ENCODE measurements at regions not wholly inside any gene's neighbourhood (a gene's known extent, or its start where the extent isn't known, plus 50 kb on each side); places are given as distances from the start of the nearest gene placed in this dataset.

DNA sequence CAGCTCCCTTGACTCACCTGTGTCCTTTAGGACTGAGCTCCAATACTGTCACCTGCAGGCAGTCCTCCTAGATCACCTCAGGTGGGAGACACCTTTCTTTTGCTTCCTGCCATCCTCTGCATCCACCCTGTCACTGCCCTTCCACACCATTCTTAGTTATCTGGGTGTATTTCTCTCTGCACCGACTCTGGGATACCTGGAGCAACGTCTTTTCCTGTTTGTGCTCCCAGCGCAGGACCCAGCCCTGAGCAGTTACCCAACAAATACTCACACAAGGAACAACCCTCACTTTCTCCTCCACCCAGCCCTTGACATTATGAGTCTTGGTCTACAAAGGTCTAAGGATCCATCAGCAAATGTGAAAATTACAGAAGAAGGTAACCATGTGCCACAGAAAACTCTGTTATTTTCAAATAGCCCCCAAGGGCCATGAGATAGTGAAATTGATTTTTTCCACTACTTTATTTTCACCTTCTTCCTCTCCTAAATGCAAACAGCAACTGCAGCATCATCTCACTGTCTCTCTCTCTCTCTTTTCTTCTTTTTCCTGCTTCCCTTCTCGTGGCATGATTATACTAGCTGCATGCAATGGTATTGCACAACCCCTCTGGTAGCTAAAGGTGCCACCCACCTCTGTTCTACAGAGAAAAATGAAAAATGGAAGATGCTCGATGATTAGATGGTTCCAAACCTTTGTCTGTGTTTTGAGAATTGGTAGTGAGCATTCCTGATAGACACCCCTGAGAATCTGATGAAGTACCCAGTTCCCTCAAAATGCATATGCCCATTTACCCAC, 89.0 kb downstream of the MIS18A start:
- no peaks in the 10 kb centered on the region for H3K9me3 ChIP-seq (ENCODE audit: low read length)
- Mint-ChIP-seq H3K36me3 (peaks cover 0 to 1% (median 0%) of the 10 kb centered on the region in 3 donors), H3K4me1 (no peaks in the 10 kb centered on the region), H3K4me3 (no peak overlapping the region), H3K27me3 (peaks cover 12 to 32% of the 10 kb centered on the region in 2 donors), H3K9me3 (no peaks in the 10 kb centered on the region), H3K27ac (no peak overlapping the region)
- CTCF ChIA-PET = no interaction called here
- no peaks in the 10 kb centered on the region for H3K36me3 ChIP-seq (ENCODE audit: insufficient read depth, low read length)
- no peaks in the 10 kb centered on the region for H3K4me1 ChIP-seq (ENCODE audit: insufficient read depth, low read length)
- no peaks in the 10 kb centered on the region for H3K27me3 ChIP-seq (ENCODE audit: insufficient read depth, low read length, poor library complexity, severe bottlenecking)
- no peak for DNase-seq
- POLR2A ChIA-PET = no interaction called here
- no peak overlapping the region for H3K4me3 ChIP-seq (ENCODE audit: low read length)
- H3K27ac ChIP-seq (ENCODE audit: low read depth, low read length) = no peak overlapping the region

DNA sequence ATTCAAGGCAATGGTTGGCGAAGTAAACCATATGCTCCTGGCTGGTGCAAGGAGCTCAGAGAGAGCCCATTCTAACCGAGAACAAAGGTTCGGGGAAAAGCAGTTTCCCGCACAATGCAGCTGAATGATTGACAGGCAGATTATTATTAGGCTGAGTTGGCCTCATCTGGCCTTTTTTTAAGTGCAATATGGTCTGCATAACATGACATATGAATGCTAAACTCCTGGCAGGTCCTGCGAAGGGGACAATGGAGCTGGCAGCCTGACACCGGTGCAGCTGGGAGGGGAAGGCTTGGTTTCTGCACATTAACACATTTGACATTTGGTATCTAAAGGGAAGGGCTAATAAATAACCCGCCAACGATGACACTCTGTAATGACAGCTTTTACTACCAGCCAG, 92.0 kb downstream of the MIS18A start:
- H3K9me3 Mint-ChIP-seq = no peaks in the 10 kb centered on the region
- H3K27ac Mint-ChIP-seq = no peak overlapping the region
- H3K4me1 ChIP-seq (ENCODE audit: insufficient read depth, low read length) = no peaks in the 10 kb centered on the region
- peaks cover 10 to 27% of the 10 kb centered on the region in 2 donors for H3K27me3 Mint-ChIP-seq
- ChIA-PET CTCF (no interaction called here), POLR2A (no interaction called here)
- no peak overlapping the region for H3K4me3 ChIP-seq (ENCODE audit: low read length)
- peaks cover 0 to 1% (median 0%) of the 10 kb centered on the region in 3 donors for H3K36me3 Mint-ChIP-seq
- no peak overlapping the region for H3K27ac ChIP-seq (ENCODE audit: low read depth, low read length)
- no peaks in the 10 kb centered on the region for H3K4me1 Mint-ChIP-seq
- no peaks in the 10 kb centered on the region for H3K36me3 ChIP-seq (ENCODE audit: insufficient read depth, low read length)
- no peak for DNase-seq
- no peak overlapping the region for H3K4me3 Mint-ChIP-seq
- no peaks in the 10 kb centered on the region for H3K9me3 ChIP-seq (ENCODE audit: low read length)
- no peaks in the 10 kb centered on the region for H3K27me3 ChIP-seq (ENCODE audit: insufficient read depth, low read length, poor library complexity, severe bottlenecking)

DNA sequence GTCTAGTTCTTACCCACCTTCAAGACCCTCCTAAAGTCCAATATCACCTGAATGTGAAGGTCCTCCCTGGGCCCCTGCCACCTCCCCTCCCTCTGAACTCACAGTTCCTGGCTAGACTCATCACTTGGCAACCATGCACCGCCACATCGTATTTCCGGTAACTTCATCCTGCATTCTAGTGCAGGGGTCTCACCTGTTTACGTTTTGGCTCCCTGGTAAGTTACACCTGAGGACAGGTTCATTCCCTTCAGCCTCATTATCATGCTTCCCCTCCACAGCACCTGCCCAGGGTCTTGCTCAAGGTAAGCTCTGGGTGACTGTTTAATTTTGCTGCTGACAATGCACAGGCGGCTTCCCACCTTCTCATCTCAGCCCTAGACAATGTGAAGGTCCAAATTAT, 93.1 kb downstream of the MIS18A start:
- no peaks in the 10 kb centered on the region for H3K4me1 ChIP-seq (ENCODE audit: insufficient read depth, low read length)
- H3K27me3 ChIP-seq (ENCODE audit: insufficient read depth, low read length, poor library complexity, severe bottlenecking) = no peaks in the 10 kb centered on the region
- peaks cover 0 to 1% (median 0%) of the 10 kb centered on the region in 3 donors for H3K36me3 Mint-ChIP-seq
- H3K36me3 ChIP-seq (ENCODE audit: insufficient read depth, low read length) = no peaks in the 10 kb centered on the region
- no peak for DNase-seq
- no peaks in the 10 kb centered on the region for H3K9me3 ChIP-seq (ENCODE audit: low read length)
- H3K4me3 Mint-ChIP-seq = no peak overlapping the region
- H3K9me3 Mint-ChIP-seq = no peaks in the 10 kb centered on the region
- no peak overlapping the region for H3K27ac Mint-ChIP-seq
- H3K27ac ChIP-seq (ENCODE audit: low read depth, low read length) = no peak overlapping the region
- no peak overlapping the region for H3K4me3 ChIP-seq (ENCODE audit: low read length)
- H3K4me1 Mint-ChIP-seq = no peaks in the 10 kb centered on the region
- CTCF ChIA-PET = no interaction called here
- H3K27me3 Mint-ChIP-seq = peaks cover 10 to 24% of the 10 kb centered on the region in 2 donors
- POLR2A ChIA-PET = no interaction called here

DNA sequence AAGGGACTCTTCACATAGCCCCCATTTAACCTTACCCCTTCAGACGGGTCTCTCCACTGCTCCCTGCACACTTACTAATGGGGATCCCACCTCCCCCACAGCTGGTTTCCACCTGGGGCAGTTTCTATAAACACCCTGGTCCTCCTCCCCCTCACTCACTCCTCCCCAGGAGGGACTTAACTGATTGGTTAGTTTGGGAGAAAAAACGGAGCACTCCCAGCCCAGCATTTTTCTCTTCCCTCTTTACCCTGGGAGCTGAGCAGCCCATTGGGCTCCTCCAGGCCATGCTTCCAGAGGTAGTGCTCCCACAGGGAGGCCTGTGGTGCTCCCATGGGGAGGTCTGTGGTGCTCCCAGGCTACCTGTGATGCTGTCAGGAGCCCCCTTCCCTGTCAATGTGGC, 93.7 kb downstream of the MIS18A start:
- CTCF ChIA-PET = no interaction called here

DNA sequence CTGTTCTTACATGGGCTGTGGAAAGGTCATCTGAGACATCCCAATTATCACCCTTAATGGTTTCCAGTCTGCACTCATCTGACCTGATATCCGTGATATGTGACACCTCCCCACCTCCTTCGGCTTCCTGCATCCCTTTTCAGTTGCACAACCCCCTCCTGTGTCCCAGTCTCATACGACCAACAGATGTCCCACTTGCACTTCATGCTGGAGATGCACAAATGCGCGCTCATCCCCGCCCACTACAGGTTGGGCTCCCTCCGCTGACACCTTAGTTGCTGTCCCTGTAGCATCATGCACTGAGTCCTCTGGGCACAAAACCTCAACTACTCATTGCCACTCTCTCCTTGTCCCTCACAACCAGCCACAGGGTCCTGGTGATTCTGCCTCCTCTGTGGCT, 94.4 kb downstream of the MIS18A start:
- H3K36me3 ChIP-seq (ENCODE audit: insufficient read depth, low read length) = no peaks in the 10 kb centered on the region
- Mint-ChIP-seq H3K36me3 (peaks cover 0 to 1% (median 0%) of the 10 kb centered on the region in 3 donors), H3K27ac (peak overlapping the region in 1 of 8 donors; percentile 78), H3K4me1 (no peaks in the 10 kb centered on the region), H3K27me3 (peaks cover 11 to 24% of the 10 kb centered on the region in 2 donors), H3K4me3 (no peak overlapping the region), H3K9me3 (no peaks in the 10 kb centered on the region)
- H3K27me3 ChIP-seq (ENCODE audit: insufficient read depth, low read length, poor library complexity, severe bottlenecking) = no peaks in the 10 kb centered on the region
- H3K27ac ChIP-seq (ENCODE audit: low read depth, low read length) = no peak overlapping the region
- POLR2A ChIA-PET = no interaction called here
- no peak for DNase-seq
- no peaks in the 10 kb centered on the region for H3K4me1 ChIP-seq (ENCODE audit: insufficient read depth, low read length)
- no peak overlapping the region for H3K4me3 ChIP-seq (ENCODE audit: low read length)
- no peaks in the 10 kb centered on the region for H3K9me3 ChIP-seq (ENCODE audit: low read length)
- CTCF ChIA-PET = no interaction called here

More for the DNA sequence above, 93.7 kb downstream of the MIS18A start:
- H3K4me3 ChIP-seq (ENCODE audit: low read length) = no peak overlapping the region
- Mint-ChIP-seq H3K9me3 (no peaks in the 10 kb centered on the region), H3K27me3 (peaks cover 13 to 28% of the 10 kb centered on the region in 2 donors), H3K27ac (no peak overlapping the region), H3K4me3 (no peak overlapping the region), H3K36me3 (peaks cover 0 to 1% (median 0%) of the 10 kb centered on the region in 3 donors), H3K4me1 (no peaks in the 10 kb centered on the region)
- H3K4me1 ChIP-seq (ENCODE audit: insufficient read depth, low read length) = no peaks in the 10 kb centered on the region
- POLR2A ChIA-PET = no interaction called here
- H3K9me3 ChIP-seq (ENCODE audit: low read length) = no peaks in the 10 kb centered on the region
- DNase-seq = no peak
- no peaks in the 10 kb centered on the region for H3K36me3 ChIP-seq (ENCODE audit: insufficient read depth, low read length)
- no peak overlapping the region for H3K27ac ChIP-seq (ENCODE audit: low read depth, low read length)
- H3K27me3 ChIP-seq (ENCODE audit: insufficient read depth, low read length, poor library complexity, severe bottlenecking) = no peaks in the 10 kb centered on the region

DNA sequence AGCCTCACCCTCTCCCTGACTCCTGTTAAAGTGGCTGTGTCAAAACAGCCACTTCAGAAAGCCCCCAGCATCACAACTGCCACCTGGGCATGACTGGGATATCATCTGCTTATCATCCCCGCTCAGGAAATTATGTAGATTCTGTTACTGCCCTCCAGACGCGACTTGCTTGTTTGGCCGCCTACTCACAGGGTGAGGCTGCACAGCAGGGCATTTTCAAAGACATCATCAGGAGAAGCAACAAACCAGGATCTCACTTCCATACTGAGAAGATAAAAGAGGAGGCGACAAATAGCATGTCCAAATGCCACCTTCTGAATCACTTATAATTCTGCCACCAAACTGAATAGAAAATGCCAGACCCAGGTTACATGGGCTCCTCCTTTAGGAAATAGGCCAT, 94.8 kb downstream of the MIS18A start:
- ChIA-PET POLR2A (no interaction called here), CTCF (no interaction called here)
- Histone ChIP-seq H3K36me3 (ENCODE audit: insufficient read depth, low read length) (no peaks in the 10 kb centered on the region), H3K4me3 (ENCODE audit: low read length) (no peak overlapping the region), H3K9me3 (ENCODE audit: low read length) (no peaks in the 10 kb centered on the region), H3K27ac (ENCODE audit: low read depth, low read length) (no peak overlapping the region), H3K27me3 (ENCODE audit: insufficient read depth, low read length, poor library complexity, severe bottlenecking) (no peaks in the 10 kb centered on the region), H3K4me1 (ENCODE audit: insufficient read depth, low read length) (no peaks in the 10 kb centered on the region)
- DNase-seq = no peak
- H3K4me3 Mint-ChIP-seq = no peak overlapping the region
- peaks cover 0 to 1% (median 0%) of the 10 kb centered on the region in 3 donors for H3K36me3 Mint-ChIP-seq
- no peak overlapping the region for H3K27ac Mint-ChIP-seq
- H3K4me1 Mint-ChIP-seq = no peaks in the 10 kb centered on the region
- H3K27me3 Mint-ChIP-seq = peaks cover 10 to 23% of the 10 kb centered on the region in 2 donors
- no peaks in the 10 kb centered on the region for H3K9me3 Mint-ChIP-seq

DNA sequence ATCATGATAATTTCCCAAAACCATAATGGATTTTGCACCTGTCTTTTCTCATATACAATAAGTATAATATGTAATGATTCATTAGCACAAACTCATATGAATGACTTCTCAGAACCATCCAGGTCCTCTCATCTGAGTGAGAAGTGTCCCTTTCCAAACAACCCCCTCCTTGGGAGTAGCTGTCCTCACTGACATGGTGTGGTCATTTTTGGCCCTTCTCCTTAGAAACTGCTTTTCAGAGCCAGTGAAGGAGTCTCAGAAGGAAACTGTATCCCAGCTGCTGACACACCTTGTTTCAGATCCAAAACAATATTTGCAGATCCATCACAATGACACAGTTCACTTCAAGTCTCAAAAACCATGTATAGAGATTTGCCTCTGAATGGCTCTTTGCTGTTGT, 95.5 kb downstream of the MIS18A start:
- H3K9me3 Mint-ChIP-seq = no peaks in the 10 kb centered on the region
- Histone ChIP-seq H3K4me3 (ENCODE audit: low read length) (no peak overlapping the region), H3K27me3 (ENCODE audit: insufficient read depth, low read length, poor library complexity, severe bottlenecking) (no peaks in the 10 kb centered on the region), H3K4me1 (ENCODE audit: insufficient read depth, low read length) (no peaks in the 10 kb centered on the region), H3K36me3 (ENCODE audit: insufficient read depth, low read length) (no peaks in the 10 kb centered on the region), H3K9me3 (ENCODE audit: low read length) (no peaks in the 10 kb centered on the region), H3K27ac (ENCODE audit: low read depth, low read length) (no peak overlapping the region)
- ChIA-PET CTCF (no interaction called here), POLR2A (no interaction called here)
- H3K4me3 Mint-ChIP-seq = no peak overlapping the region
- peaks cover 9 to 20% of the 10 kb centered on the region in 2 donors for H3K27me3 Mint-ChIP-seq
- H3K4me1 Mint-ChIP-seq = no peaks in the 10 kb centered on the region
- H3K27ac Mint-ChIP-seq = no peak overlapping the region
- H3K36me3 Mint-ChIP-seq = peaks cover 0 to under 1% (median 0%) of the 10 kb centered on the region in 3 donors
- DNase-seq = no peak

DNA sequence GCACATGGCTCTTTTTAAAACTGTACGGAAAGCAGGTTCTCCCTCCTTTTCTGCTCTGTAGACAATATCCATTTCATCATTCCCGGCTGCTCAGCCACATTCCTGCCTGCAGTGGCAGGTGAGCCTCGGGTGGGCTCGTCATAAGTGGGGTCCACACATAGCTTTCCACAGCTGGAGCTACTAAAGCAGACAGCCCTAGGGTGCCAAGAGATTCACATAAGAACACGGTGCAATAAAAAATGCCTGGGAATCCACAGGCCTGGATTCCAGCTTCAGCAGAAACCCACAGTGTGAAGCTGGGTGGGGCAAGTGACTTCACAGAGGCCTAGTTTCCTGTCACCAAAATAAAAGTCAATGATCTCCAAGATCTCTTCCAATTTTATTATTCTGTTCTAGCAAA, 96.4 kb downstream of the MIS18A start:
- Histone ChIP-seq H3K4me3 (ENCODE audit: low read length) (no peak overlapping the region), H3K27me3 (ENCODE audit: insufficient read depth, low read length, poor library complexity, severe bottlenecking) (no peaks in the 10 kb centered on the region), H3K27ac (ENCODE audit: low read depth, low read length) (no peak overlapping the region), H3K36me3 (ENCODE audit: insufficient read depth, low read length) (no peaks in the 10 kb centered on the region), H3K4me1 (ENCODE audit: insufficient read depth, low read length) (no peaks in the 10 kb centered on the region), H3K9me3 (ENCODE audit: low read length) (no peaks in the 10 kb centered on the region)
- Mint-ChIP-seq H3K27ac (no peak overlapping the region), H3K36me3 (no peaks in the 10 kb centered on the region), H3K4me3 (no peak overlapping the region), H3K27me3 (peaks cover 9 to 16% of the 10 kb centered on the region in 2 donors), H3K9me3 (no peaks in the 10 kb centered on the region), H3K4me1 (no peaks in the 10 kb centered on the region)
- ChIA-PET CTCF (no interaction called here), POLR2A (no interaction called here)
- no peak for DNase-seq

All from CD8-positive, alpha-beta memory T cell (primary cell).